Loucy (cell line): ENCODE measurements at regions not wholly inside any gene's neighbourhood (a gene's known extent, or its start where the extent isn't known, plus 50 kb on each side); places are given as distances from the start of the nearest gene placed in this dataset.

Experiments
- H2AFZ ChIP-seq: fragments of 200-600 bp; sonication (generic); 2 replicates; pipeline ENCODE4 v1.6.0; 2016; ENCODE audit warnings: antibody characterized with exemption, mild to moderate bottlenecking, low read length, moderate library complexity
- H3F3A ChIP-seq: fragments of 200-600 bp; 2 replicates; pipeline ENCODE4 v1.6.0; 2016; ENCODE audit warnings: antibody characterized with exemption, low read depth, mild to moderate bottlenecking
- H3K27me3 ChIP-seq: fragments of 200-600 bp; sonication (generic); 2 replicates; pipeline ENCODE4 v1.6.1; 2014; ENCODE audit warnings: low read length, mild to moderate bottlenecking; ENCODE audit not compliant: insufficient read depth, poor library complexity, severe bottlenecking
- H3K36me3 ChIP-seq: fragments of 200-600 bp; sonication (generic); 2 replicates; pipeline ENCODE4 v1.6.1; 2016; ENCODE audit warnings: low read length; ENCODE audit not compliant: insufficient read depth
- H3K4me1 ChIP-seq: fragments of 200-600 bp; sonication (generic); 2 replicates; pipeline ENCODE4 v1.5.1; 2014; ENCODE audit warnings: low read length, mild to moderate bottlenecking; ENCODE audit not compliant: insufficient read depth, poor library complexity, severe bottlenecking
- H3K4me2 ChIP-seq: fragments of 200-600 bp; sonication (generic); 2 replicates; pipeline ENCODE4 v1.6.0; 2014; ENCODE audit warnings: antibody characterized with exemption, low read length, low read depth, mild to moderate bottlenecking; ENCODE audit not compliant: poor library complexity, severe bottlenecking
- H3K4me3 ChIP-seq: fragments of 200-600 bp; sonication (generic); 2 replicates; pipeline ENCODE4 v1.5.1; 2014; ENCODE audit warnings: low read length, mild to moderate bottlenecking, mixed read lengths; ENCODE audit not compliant: poor library complexity, severe bottlenecking
- H3K79me2 ChIP-seq: fragments of 200-600 bp; sonication (generic); 2 replicates; pipeline ENCODE4 v1.6.1; 2014; ENCODE audit warnings: low read length; ENCODE audit not compliant: insufficient read depth
- H3K9ac ChIP-seq: fragments of 200-600 bp; sonication (generic); 2 replicates; pipeline ENCODE4 v1.6.0; 2014; ENCODE audit warnings: mild to moderate bottlenecking, low read depth, low read length, moderate library complexity; ENCODE audit not compliant: poor library complexity, severe bottlenecking
- H3K9me2 ChIP-seq: fragments of 200-600 bp; sonication (generic); replicated peaks from 2 replicates; pipeline ENCODE4 v1.6.1; 2016; ENCODE audit warnings: low read depth, low read length, mixed read lengths
- H3K9me3 ChIP-seq: fragments of 200-600 bp; sonication (generic); 2 replicates; pipeline ENCODE4 v1.6.1; 2014; ENCODE audit warnings: mild to moderate bottlenecking, antibody characterized with exemption, low read length, low read depth; ENCODE audit not compliant: insufficient read depth
- H4K20me1 ChIP-seq: fragments of 200-600 bp; sonication (generic); 2 replicates; pipeline ENCODE4 v1.6.0; 2014; ENCODE audit warnings: antibody characterized with exemption, low read length, mild to moderate bottlenecking; ENCODE audit not compliant: insufficient read depth, poor library complexity, severe bottlenecking
- EZH2phosphoT487 ChIP-seq: fragments of 200-600 bp; IDR thresholded peaks from 2 replicates; pipeline ENCODE4 v1.6.1; 2018; ENCODE audit warnings: antibody characterized with exemption, mild to moderate bottlenecking, moderate library complexity, borderline replicate concordance
- TF ChIP-seq, protein P1 (sequence below): fragments of 200-600 bp; sonication (generic); conservative IDR thresholded peaks from 2 replicates; pipeline ENCODE4 v1.5.1; 2014; ENCODE audit warnings: mild to moderate bottlenecking, antibody characterized with exemption, low read length

DNA sequence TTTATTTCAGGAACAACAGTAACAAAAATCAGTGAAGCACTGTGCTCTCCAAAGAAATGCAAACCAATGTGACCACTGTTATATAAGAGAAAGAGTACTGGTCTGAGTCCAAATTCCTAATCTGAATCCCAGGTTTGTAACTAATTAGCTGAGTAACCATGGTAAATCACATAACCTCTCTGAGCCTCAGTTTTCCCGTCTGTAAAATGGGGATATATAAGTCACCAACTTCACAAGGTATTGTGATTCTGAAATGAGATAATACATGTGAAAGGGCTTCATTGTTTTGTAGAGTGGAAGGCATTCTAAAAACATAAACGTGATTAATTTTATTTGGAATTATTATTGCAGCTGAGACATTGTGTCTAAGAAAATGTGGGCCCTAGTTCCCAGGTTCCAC, 91.3 kb upstream of the YPEL5 start:
- H3K9ac ChIP-seq, result no peak overlapping the region
- no peaks in the 10 kb centered on the region for H3K9me3 ChIP-seq
- no peaks in the 10 kb centered on the region for H4K20me1 ChIP-seq
- no peak overlapping the region for H3K4me2 ChIP-seq
- H3K4me3 ChIP-seq, result no peak overlapping the region
- H3F3A ChIP-seq, result no peaks in the 10 kb centered on the region
- no peaks in the 10 kb centered on the region for H3K79me2 ChIP-seq
- TF ChIP-seq, protein P1, sequence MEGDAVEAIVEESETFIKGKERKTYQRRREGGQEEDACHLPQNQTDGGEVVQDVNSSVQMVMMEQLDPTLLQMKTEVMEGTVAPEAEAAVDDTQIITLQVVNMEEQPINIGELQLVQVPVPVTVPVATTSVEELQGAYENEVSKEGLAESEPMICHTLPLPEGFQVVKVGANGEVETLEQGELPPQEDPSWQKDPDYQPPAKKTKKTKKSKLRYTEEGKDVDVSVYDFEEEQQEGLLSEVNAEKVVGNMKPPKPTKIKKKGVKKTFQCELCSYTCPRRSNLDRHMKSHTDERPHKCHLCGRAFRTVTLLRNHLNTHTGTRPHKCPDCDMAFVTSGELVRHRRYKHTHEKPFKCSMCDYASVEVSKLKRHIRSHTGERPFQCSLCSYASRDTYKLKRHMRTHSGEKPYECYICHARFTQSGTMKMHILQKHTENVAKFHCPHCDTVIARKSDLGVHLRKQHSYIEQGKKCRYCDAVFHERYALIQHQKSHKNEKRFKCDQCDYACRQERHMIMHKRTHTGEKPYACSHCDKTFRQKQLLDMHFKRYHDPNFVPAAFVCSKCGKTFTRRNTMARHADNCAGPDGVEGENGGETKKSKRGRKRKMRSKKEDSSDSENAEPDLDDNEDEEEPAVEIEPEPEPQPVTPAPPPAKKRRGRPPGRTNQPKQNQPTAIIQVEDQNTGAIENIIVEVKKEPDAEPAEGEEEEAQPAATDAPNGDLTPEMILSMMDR, result no peak
- TF ChIP-seq EZH2phosphoT487, result no peak
- H3K4me1 ChIP-seq, result no peaks in the 10 kb centered on the region
- peaks cover 7% of the 10 kb centered on the region for H3K27me3 ChIP-seq
- H2AFZ ChIP-seq, result no peak overlapping the region
- H3K36me3 ChIP-seq, result no peaks in the 10 kb centered on the region
- H3K9me2 ChIP-seq, result no peaks in the 10 kb centered on the region

DNA sequence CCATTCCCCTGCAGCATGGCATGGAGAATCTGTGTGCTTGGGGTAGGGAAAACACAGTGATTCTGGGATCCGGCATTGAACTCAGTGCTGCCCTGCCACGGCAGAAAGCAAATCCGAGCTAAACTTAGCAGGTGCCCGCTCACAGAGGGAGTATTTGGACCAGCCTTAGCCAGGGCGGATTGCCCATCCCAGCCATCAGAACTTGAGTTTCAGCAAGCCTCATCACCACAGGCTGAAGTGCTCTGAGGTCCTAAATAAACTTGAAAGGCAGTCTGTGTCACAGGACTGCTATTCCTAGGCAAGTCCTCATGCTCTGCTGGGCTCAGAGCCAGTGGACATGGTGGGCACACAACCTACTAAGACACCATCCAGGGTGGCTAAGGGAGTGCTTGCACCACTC, 86.2 kb upstream of the YPEL5 start:
- H3K9me2 ChIP-seq, result no peaks in the 10 kb centered on the region
- TF ChIP-seq, protein P1, result no peak
- no peak for TF ChIP-seq EZH2phosphoT487
- H3K4me3 ChIP-seq, result no peak overlapping the region
- no peak overlapping the region for H2AFZ ChIP-seq
- no peak overlapping the region for H3K4me2 ChIP-seq
- H4K20me1 ChIP-seq, result no peaks in the 10 kb centered on the region
- peaks cover 3% of the 10 kb centered on the region for H3K27me3 ChIP-seq
- no peak overlapping the region for H3K9ac ChIP-seq
- no peaks in the 10 kb centered on the region for H3K9me3 ChIP-seq
- no peaks in the 10 kb centered on the region for H3K36me3 ChIP-seq
- H3K79me2 ChIP-seq, result no peaks in the 10 kb centered on the region
- H3K4me1 ChIP-seq, result no peaks in the 10 kb centered on the region
- H3F3A ChIP-seq, result no peaks in the 10 kb centered on the region

DNA sequence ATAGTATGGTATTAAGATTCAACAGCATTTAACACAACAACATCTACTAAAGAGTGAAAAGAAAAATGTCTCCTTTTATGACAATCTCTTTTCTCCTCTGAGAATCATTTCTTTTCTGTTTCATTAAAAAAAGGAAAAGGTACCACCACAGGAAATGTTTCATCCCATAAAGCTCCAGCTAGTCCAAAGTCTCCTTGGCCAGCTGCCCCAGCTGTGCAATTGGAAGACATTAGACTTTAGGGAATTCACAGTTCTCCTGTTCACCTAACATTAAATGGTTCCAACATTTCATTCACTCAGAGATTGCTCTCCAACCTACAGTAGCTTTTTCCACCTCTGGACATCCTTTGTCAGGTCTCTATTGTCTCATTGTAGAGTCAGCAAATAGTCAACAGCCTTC, 78.7 kb upstream of the YPEL5 start:
- Histone ChIP-seq H4K20me1 (no peaks in the 10 kb centered on the region), H3K4me2 (no peak overlapping the region), H3K9me3 (no peaks in the 10 kb centered on the region), H3K36me3 (no peaks in the 10 kb centered on the region), H3K4me3 (no peak overlapping the region), H3F3A (no peaks in the 10 kb centered on the region), H3K4me1 (no peaks in the 10 kb centered on the region), H2AFZ (no peak overlapping the region), H3K27me3 (no peaks in the 10 kb centered on the region), H3K79me2 (no peaks in the 10 kb centered on the region), H3K9me2 (no peaks in the 10 kb centered on the region), H3K9ac (no peak overlapping the region)
- TF ChIP-seq, protein P1, result no peak
- TF ChIP-seq EZH2phosphoT487, result no peak
